ENCODE measurements at regions not wholly inside any gene's neighbourhood (a gene's known extent, or its start where the extent isn't known, plus 50 kb on each side); places are given as distances from the start of the nearest gene placed in this dataset.

DNA sequence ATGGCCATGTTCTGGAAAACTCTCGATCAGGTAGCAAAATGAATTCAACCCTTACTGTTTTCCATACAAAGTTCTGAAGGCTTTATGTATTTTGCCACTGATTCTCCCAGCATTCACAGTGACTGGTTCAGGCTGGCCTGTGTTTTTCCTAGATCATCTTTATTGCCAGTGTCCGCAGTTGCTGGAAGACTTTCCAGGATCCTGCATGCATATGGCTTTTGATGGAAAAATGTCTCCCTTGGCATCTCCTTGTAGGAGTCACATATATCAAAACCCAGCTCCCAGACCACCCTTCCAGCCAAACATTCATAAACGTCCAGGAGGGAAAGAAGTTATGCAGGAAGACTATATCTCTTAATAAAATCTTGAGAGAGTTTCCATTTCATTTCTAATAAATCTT lies 588.8 kb downstream of the MAFB start:
- intact Hi-C loops (cut with micrococcal nuclease), result no loop called here
- Histone ChIP-seq H3K9me3 (replicated peaks; ENCODE audit: control insufficient read depth, insufficient read depth, low read length) (no peaks in the 10 kb centered on the region), H3K27me3 (ENCODE audit: control insufficient read depth in 2 of 2, insufficient read depth in 2 of 2, low read length in 2 of 2) (no peaks in the 10 kb centered on the region), H4K20me1 (replicated peaks; ENCODE audit: control insufficient read depth, extremely low read depth, insufficient read depth, low read length) (no peaks in the 10 kb centered on the region), H3K4me3 (replicated peaks in 1 of 3; ENCODE audit: insufficient read depth in 1 of 3, low read depth in 1 of 3, low read length in 3 of 3) (no peak overlapping the region), H3K4me2 (ENCODE audit: insufficient read depth, low read length) (no peak overlapping the region), H3K27ac (ENCODE audit: insufficient read depth, low read depth, low read length) (no peak overlapping the region), H2AFZ (ENCODE audit: low read depth, low read length) (no peak overlapping the region), H3K79me2 (ENCODE audit: control insufficient read depth, insufficient read depth, low read length) (no peaks in the 10 kb centered on the region), H3K36me3 (ENCODE audit: control insufficient read depth in 2 of 2, extremely low read depth in 1 of 2, insufficient read depth in 2 of 2, low read length in 2 of 2) (no peaks in the 10 kb centered on the region), H3K9me1 (replicated peaks; ENCODE audit: control insufficient read depth, extremely low read depth, insufficient read depth, low read length) (no peaks in the 10 kb centered on the region), H3K4me1 (ENCODE audit: control insufficient read depth, extremely low read depth, insufficient read depth, low read length) (no peaks in the 10 kb centered on the region), H3K9ac (replicated peaks; ENCODE audit: extremely low read depth, insufficient read depth, low read length) (no peak overlapping the region)
- dilution Hi-C loops (cut with MboI; ENCODE audit: extremely low pct_ligation_motif_present, low sequenced_read_pairs), result no loop called here
- DNase-seq (ENCODE audit: low read depth, low spot score) (no peak), FAIRE-seq (no peak)
- POLR2A ChIA-PET, result no interaction called here
- CTCF ChIA-PET, result no interaction called here
- no TSS peak for BruUV-seq (replicated peaks)
- TF ChIP-seq POLR2A (IDR thresholded peaks at IDR 0.05; ENCODE audit: low read depth, low read length) (no peak), POLR2AphosphoS5 (IDR thresholded peaks at IDR 0.05; ENCODE audit: insufficient read depth, low read depth, low read length) (no peak), JUN (IDR thresholded peaks at IDR 0.05; ENCODE audit: borderline replicate concordance, insufficient read depth, insufficient read length, low read depth) (no peak), CTCF (IDR thresholded peaks at IDR 0.05; ENCODE audit: extremely low read depth in 1 of 2, insufficient read depth in 1 of 2, low read depth in 1 of 2, low read length in 2 of 2) (no peak), GATA2 (IDR thresholded peaks at IDR 0.05; ENCODE audit: insufficient read depth, insufficient read length, low read depth, low read length) (no peak), FOS (IDR thresholded peaks at IDR 0.05; ENCODE audit: borderline replicate concordance, insufficient read depth, low read length) (no peak), EZH2 (IDR thresholded peaks at IDR 0.05; ENCODE audit: borderline replicate concordance, low read depth, low read length, severe bottlenecking) (no peak), MYC (IDR thresholded peaks at IDR 0.05; ENCODE audit: low read depth, low read length) (no peak)
- TF ChIP-seq, protein P1, sequence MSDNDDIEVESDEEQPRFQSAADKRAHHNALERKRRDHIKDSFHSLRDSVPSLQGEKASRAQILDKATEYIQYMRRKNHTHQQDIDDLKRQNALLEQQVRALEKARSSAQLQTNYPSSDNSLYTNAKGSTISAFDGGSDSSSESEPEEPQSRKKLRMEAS (IDR thresholded peaks at IDR 0.05; ENCODE audit: insufficient read depth, insufficient read length), result no peak
